ENCODE measurements at regions not wholly inside any gene's neighbourhood (a gene's known extent, or its start where the extent isn't known, plus 50 kb on each side); places are given as distances from the start of the nearest gene placed in this dataset.

DNA sequence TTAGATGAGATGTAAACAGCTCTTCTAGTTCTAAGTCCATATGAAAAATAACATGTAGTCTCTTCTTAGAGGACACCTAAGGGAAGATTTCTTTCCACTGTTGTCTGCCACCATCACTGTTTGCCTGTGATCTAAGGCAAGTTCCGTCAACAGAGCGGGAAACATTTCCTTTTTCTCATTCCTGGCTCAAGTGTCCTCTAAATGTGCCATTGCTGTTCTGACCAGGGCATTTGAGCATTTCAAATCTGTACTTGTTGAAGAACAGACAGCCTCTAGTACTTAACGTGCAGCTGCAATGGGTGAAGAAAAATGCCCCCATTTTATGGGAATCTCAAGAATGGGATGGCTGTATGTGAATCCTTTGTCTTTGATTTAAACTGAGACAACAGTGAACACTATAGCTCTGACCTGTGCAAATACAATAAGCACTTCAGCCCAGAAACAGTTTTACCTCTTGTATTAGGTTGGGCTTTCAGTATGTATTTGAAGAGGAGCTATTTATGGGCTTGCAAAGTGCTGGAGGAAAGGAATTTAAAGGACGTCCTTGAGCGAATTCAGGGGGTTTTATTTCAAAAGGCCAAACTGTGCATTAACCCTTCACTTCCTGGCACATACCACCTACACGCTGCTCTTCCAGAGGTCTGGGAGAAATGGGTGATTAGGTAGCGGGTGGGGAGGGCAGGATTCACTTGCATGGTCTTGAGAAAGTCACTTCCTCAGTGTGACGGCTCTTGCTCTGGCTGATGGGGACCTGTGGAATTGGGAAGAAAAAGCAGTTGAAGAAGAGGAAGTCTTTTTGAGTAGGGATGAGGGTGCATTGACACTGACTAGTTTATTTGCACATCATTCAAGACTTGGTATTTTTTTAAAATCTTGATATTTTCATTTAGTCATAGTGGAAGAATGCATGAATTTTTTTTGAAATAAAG lies 66.1 kb downstream of the THNSL1 start:
- TF ChIP-seq SMC3 (IDR thresholded peaks at IDR 0.05; ENCODE audit: low read depth, low read length): no peak
- TF ChIP-seq, protein P1, sequence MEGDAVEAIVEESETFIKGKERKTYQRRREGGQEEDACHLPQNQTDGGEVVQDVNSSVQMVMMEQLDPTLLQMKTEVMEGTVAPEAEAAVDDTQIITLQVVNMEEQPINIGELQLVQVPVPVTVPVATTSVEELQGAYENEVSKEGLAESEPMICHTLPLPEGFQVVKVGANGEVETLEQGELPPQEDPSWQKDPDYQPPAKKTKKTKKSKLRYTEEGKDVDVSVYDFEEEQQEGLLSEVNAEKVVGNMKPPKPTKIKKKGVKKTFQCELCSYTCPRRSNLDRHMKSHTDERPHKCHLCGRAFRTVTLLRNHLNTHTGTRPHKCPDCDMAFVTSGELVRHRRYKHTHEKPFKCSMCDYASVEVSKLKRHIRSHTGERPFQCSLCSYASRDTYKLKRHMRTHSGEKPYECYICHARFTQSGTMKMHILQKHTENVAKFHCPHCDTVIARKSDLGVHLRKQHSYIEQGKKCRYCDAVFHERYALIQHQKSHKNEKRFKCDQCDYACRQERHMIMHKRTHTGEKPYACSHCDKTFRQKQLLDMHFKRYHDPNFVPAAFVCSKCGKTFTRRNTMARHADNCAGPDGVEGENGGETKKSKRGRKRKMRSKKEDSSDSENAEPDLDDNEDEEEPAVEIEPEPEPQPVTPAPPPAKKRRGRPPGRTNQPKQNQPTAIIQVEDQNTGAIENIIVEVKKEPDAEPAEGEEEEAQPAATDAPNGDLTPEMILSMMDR (conservative IDR thresholded peaks at IDR 0.05; ENCODE audit: low read depth, low read length): no peak

Measured in IMR-90 (cell line).